Hepatocyte (in vitro differentiated cells): ENCODE measurements at regions not wholly inside any gene's neighbourhood (a gene's known extent, or its start where the extent isn't known, plus 50 kb on each side); places are given as distances from the start of the nearest gene placed in this dataset.
A peak's percentile ranks its signal among the peaks of the same experiment; 100 is the strongest.

ENCODE experiments used
- CTCF ChIP-seq: fragments of 200-600 bp; sonication (generic); IDR thresholded peaks from 2 replicates; pipeline ENCODE4 v1.5.1; 2016; ENCODE audit warnings: antibody characterized with exemption, mild to moderate bottlenecking; ENCODE audit not compliant: poor library complexity
- EZH2 ChIP-seq: fragments of 200-600 bp; sonication (generic); IDR thresholded peaks from 2 replicates; pipeline ENCODE4 v1.6.1; 2016; ENCODE audit warnings: antibody characterized with exemption, mild to moderate bottlenecking, borderline replicate concordance
- EZH2phosphoT487 ChIP-seq: fragments of 200-600 bp; sonication (generic); IDR thresholded peaks from one replicate; pipeline ENCODE4 v1.6.1; 2018; ENCODE audit warnings: antibody characterized with exemption, mild to moderate bottlenecking, low read depth, moderate library complexity; ENCODE audit not compliant: unreplicated experiment, severe bottlenecking

GRCh38 chr6:103797738-103798137 is 1062.0 kb downstream of the HACE1 start:
- TF ChIP-seq EZH2 (no peak), CTCF (peak; percentile 69), EZH2phosphoT487 (no peak)
